ENCODE measurements at regions not wholly inside any gene's neighbourhood (a gene's known extent, or its start where the extent isn't known, plus 50 kb on each side); places are given as distances from the start of the nearest gene placed in this dataset.
A peak's percentile ranks its signal among the peaks of the same experiment; 100 is the strongest.

DNA sequence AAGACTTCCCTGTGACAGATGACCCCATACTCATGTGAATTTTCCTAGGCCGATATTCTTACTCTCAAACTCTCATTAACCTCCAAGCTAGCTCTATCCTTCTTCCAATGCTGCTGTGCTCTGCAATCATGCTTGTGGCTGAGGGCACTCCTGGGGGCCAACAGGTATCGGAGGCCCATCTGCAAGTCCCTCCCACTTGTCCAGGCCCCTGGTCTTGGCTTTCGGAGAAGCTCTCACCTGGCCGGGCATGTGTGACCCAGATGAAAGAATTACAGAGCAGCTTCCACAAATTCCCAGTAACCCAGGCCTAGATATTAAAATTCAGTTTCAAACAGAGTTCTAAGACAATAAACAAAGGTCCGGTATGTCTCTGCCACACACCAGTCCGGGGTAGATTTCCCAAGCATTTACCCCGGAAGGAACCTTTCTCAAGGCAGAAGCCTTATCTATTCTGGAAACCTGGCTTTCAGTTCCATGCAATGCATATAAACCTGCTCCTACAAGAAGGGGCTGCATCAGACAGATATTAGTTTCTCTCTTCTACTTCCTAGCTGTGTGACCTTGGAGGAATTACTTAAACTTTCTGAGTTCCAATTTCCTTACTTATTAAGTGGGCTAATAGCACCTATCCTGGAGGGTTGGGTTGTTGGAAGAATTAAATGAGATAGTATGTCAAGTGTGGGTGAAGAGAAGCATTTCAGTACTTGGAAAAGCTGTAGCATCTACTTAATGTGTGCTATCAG is 270.8 kb downstream of the PTTG2 start:
- DNase-seq (ENCODE audit: low spot score), result no peak

DNA sequence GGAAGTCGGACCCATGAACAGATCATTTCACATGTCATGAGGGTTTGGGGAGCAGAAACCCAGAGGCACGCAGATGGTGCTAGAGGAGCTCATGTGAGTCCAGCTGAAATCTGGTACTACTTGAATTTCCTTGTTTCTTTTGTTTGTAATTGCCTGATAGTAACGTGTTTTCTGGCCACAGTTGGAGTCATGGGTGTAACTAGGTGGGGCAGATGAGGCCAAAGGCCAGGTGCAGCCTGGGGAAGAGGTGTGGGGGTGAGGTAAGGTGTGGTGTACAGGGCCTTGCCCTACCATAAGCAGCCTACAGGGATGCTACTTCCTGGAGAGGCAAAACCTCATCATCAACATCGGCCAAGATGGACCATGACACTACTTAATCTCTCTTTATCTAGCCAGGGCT is 271.4 kb downstream of the PTTG2 start:
- peak; percentile 26 for DNase-seq (ENCODE audit: low spot score)

DNA sequence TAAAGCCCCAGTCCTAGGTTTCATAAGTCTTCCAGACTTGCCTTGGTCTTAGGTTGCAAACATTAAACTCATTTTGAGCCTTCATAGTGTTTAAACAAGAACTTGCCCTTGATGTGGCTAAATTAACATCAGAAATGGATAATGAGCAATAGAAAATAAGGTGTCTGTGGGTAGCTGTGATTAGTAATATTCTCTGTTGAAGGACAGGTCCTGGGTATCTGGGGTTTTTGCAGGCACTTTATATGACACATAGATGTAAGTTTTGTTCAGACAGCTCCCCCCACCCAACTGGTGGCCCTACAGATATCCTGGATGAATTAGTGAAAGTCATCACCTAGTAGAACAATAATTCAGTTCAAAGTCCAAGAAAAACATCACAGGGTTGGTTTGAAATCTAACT is 272.5 kb downstream of the PTTG2 start:
- DNase-seq (ENCODE audit: low spot score), result no peak

DNA sequence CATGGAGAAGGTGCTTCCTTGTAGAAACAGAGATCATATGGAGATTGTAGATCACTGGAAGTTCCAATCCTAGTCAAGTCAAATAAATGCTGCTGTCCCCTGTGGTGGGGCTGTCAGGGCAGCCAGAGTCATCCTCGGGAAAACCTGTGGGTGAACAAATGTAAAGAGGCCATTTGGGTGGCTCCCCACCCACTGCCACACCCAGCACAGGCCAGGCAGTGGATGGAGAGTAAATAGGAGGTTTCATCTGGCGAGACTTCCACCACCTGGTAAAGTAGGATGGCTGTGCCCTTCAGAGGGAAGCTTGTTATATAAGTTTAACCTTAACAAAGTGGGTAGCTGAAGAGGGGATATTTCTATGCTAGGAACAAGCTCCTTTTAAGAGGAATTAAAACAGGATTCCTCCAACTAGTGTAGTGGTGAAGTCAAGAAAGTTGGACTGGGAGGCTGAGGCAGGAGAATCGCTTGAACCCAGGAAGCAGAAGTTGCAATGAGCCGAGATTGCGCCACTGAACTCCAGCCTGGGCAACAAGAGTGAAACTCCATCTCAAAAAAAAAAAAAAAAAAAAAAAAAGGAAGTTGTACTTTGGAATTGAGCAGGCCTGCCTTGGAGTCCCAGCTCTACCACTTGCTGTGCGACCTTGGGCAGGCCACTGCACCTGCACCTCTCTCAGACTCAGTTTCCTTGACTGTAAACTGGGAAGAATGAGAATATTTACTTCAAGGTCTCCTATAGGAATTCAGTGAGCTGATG is 273.7 kb downstream of the PTTG2 start:
- no peak for DNase-seq (ENCODE audit: low spot score)

DNA sequence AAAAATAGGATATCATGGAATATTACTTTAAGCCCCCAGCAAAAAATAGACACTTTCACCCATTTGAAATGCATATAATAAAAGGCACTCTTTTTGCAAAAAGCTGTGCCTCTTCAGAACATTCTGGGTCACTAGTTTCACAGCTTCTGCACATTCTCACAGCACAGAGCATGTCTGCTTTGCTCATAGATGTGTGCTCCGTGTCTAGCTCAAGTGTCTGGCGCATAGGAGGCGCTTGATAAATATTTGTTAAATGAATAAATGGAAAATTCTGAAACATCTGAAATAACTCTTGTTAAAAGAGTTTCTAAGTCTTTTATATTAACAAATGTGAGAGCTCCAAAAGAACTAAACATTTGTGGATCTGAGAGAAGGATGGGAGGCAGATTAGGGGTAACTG is 275.2 kb downstream of the PTTG2 start:
- DNase-seq (ENCODE audit: low spot score), result no peak

DNA sequence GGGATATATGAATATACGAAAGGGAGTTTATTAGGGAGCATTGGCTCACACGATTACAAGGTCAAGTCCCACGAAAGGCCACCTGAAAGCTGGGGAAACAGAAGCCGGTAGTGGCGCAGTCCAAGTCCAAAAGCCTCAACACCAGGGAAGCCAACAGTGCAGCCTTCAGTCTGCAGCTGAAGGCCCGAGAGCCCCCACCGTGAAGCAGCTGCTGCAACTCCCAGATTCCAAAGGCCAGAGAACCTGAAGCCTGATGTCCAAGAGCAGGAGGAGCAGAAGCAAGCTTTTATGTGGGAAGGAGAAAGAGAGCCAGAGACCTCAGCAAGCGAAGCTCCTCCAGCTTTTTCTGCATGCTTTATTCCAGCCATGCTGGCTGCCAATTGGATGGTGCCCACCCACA is 275.8 kb downstream of the PTTG2 start:
- no peak for DNase-seq (ENCODE audit: low spot score)

DNA sequence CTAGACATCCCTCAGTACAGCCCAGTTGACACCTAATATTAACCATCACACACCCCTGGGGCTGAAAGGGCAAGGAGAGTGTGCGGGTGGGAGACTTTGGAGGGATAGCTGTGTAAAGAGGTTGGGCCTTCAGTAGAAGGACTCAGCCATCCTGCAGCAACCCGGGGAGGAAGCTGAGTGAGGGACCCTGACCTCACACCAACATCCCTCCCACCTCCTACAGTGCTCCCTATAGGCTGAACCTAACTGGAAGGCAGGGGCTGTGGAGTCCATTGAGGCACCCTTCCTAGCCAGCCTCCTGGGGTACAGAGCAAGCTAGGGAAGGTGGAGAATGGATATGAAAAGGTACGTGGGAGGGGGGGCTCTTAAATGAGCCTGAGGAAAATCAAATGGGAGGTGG is 276.3 kb downstream of the PTTG2 start:
- DNase-seq (ENCODE audit: low spot score), result no peak

DNA sequence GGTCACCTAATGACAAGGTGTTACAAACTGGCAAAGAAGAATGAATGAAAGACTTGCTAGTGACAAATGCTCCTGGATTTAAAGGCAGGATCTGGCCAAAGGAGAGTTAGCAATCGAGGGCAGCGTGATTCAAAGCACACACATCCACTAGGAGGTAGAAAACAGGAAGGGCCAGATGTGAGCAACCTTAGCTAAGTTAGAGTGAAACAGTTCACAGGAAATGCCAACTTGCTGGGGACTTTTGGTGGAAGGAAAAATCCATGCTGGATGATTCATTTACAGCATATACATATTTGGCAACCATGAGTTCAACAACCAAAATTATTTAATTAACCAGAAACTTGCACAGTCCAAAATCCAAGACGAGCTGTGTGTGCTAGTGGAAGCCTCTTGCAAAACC is 276.9 kb downstream of the PTTG2 start:
- no peak for DNase-seq (ENCODE audit: low spot score)

DNA sequence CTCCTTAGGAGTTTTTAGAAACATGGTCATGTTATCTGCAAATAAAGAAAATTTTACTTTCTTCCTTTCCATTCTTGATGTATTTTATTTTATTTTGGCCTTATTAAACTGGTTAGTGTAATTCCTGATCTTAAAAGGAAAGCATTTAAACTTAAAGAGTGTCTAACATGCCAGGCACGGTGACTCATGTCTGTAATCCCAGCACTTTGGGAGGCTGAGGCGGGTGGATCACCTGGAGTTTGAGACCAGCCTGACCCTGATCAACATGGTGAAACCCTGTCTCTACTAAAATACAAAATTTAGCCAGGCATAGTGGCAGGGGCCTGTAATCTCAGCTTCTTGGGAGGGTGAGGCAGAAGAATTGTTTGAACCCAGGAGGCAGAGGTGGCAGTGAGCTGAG is 281.3 kb downstream of the PTTG2 start:
- DNase-seq (ENCODE audit: low spot score), result no peak

DNA sequence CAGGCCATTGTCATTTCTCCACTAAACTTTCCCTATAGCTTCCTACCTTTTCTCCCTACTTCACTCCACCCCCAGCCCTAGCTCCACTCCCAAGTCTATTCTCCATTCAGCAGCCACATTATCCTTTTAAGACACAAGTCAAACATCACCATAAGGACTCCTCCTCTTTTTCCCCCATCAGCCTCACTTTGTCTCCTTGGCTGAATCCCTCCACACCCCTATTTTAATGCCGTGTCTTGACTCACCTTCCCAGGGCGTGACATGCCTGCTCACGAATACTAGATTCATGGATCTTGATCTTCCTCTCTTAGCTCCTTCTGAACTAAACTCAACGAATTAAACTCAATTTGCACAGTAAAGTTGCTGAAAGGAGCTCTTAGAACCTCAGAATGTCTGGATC is 281.9 kb downstream of the PTTG2 start:
- DNase-seq (ENCODE audit: low spot score), result no peak

DNA sequence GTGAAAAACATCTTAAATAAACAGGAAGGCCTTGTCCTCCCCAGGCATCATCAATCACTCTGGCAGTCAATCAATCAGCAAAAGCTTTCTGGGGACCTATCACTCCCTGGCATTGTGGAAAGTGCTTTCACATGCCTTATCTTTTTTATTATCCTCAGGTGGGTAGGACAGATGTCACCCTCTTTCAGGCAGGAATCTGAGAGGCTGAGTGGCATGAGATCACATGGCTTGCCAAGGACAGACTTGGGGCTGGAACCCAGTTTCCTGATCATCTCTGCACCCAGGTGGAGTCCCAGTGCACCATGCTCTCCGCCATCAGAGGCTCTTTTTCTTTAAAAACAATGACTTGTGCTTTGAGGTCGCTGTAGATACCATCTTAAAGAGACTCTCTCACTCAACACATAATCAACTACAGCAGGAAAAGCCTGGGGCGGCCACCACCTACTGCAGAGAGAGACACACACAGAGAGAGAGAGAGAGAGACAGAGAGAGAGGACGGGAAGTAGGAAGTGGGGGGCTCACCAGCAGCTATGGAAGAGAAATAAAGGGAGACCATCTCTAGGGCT is 282.7 kb downstream of the PTTG2 start:
- no peak for DNase-seq (ENCODE audit: low spot score)

DNA sequence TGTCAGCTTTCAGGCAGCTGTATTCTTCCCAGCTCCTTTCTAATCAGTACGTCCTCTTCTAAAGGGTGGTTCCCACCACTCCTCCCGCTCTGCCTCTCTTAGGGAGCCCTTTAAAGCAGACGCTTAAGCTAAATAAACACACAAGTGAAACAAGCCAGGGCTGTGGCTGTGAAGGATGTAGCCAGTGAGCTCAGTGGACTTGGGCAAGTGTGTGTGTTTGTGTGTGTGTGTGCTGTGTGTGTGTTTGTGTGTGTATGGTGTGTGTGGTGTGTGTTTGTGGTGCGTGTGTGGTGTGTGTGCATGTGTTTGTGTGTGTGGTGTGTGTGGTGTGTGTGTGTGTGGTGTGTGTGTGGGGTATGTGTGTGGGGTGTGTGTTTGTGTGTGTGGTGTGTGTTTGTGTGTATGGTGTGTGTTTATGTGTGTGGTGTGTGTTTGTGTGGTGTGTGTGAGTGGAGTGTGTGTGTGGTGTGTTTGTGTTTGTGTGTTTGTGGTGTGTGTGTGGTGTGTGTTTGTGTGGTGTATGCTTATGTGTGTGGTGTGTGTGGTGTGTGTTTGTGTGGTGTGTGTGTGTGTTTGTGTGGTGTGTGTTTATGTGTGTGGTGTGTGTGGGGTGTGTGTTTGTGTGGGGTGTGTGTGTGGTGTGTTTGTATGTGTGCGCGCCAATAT is 283.3 kb downstream of the PTTG2 start:
- no peak for DNase-seq (ENCODE audit: low spot score)

DNA sequence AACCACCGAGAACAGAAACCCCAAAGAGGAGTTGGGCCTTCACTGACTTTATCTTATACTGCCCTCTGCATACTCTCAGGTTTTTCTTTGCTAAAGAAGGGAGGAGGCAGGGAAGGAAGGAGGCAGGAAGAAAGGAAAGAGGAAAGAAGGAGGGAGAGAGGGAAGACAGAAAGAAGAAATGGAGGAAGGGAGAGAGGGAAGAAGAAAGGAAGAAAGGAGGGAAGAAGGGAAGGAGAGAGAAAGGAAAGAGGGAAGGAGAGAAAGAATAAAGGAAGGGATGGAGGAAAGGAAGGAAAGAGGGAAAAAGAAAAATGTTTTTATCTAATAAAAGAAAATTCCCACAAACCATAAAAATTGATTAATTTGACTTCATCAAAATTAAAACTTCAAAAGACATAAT is 294.6 kb downstream of the PTTG2 start:
- DNase-seq (ENCODE audit: low spot score), result no peak

DNA sequence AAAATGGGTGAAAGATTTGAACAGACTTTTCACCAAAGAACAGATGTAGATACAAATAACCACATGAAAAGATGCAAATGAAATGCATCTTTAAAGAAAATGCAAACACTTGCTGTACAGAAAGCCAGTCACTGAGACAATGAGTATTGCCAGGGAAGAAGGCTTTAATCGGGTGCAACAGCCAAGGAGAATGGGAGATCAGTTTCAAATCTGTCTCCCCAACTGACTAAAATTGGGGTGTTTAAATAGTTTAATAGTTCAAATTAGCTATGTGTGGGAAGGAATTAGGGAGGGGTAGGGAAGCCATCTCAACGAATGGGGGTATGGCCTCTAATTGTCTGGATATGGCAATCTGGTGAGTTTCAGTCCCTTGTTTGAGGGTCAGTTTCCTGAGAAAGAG is 295.4 kb downstream of the PTTG2 start:
- no peak for DNase-seq (ENCODE audit: low spot score)

DNA sequence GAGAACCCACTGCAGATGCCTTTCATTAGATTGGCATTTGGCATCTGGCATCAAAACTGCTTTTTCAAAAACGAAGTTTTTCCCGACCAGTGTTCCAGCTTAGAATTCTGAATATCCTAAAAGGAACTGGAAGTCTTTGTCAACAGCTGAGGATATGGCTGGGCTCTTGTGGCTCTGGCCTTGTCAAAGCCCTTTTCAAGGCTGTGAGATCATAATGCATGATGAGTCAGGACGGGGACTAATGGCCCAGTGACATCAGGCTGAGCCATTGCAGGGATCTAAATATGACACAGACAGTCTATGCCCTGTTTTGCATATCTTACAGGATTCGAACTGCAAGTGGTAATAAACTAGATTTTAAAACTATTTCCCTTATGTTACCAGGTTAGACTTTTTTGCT is 306.4 kb downstream of the PTTG2 start:
- peak; percentile 60 for DNase-seq (ENCODE audit: low spot score)

DNA sequence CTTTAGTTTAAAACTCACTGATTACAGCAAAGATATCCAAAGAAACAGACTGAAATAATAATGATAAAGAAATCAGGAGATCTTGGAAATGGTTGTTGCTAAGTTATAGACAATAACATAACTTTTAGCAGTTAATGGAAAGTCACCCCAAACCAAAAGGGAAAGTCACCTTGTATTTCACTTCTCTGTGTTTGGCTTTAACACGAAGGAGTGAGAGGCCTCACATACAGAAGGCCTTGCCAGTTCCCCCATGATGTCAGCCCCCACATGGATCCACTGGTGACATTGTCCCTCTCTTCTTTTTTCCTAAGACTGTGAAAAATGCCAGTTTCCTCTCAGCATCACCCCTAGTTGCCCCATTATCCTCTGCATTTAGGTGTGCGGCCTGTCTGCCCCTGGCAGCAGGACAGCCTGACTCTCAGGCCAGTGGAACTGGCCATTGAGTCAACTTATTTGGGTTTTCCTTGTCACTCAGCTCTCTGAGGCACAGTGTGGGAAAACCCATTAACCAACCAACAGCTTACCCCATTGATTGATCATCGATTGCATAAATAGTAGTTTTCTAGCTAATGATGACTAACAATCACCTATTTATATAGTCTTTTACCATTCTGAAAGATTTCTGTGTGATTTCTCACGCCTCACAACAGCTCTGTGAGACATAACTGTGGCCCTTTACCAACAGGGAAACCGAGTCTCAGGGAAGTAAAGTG is 308.1 kb downstream of the PTTG2 start:
- no peak for DNase-seq (ENCODE audit: low spot score)

DNA sequence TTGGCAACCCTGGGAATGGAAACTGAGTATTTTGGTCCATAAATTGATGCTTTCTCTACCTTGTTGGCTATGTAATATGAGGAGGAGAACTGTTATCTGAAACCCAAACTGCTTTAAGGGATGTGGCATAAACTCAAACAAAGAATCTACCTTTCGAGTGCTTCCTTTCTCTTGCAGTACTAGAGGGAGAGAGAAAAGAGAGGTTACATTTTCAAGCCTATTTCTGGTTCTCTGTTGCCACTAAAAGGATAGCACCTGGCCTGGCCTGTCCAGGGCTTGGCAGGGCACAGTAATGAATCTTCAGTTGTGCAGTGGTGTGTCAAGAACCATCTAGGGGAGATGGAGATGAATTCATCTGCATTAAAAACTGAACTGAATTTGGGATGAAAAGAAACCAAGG is 308.6 kb downstream of the PTTG2 start:
- no peak for DNase-seq (ENCODE audit: low spot score)

DNA sequence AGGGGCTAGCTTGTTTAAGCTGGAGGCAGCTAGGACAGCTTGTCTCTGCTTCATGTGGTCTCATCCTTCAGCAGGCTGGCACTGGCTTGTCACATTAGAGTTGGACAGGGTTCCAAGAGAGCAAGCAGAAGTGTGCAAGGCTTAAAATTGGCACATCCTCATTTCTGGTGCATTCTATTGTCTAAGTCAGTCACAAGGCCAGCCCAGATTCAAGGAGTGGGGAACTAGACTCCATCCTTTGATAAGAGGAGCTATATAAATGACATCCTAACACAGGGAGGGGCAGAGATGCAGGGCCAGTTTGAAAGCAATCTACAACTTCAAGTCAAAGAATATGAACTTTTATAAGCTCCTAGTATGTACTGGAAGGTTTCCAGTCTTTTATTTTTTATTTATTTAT is 313.2 kb downstream of the PTTG2 start:
- no peak for DNase-seq (ENCODE audit: low spot score)

DNA sequence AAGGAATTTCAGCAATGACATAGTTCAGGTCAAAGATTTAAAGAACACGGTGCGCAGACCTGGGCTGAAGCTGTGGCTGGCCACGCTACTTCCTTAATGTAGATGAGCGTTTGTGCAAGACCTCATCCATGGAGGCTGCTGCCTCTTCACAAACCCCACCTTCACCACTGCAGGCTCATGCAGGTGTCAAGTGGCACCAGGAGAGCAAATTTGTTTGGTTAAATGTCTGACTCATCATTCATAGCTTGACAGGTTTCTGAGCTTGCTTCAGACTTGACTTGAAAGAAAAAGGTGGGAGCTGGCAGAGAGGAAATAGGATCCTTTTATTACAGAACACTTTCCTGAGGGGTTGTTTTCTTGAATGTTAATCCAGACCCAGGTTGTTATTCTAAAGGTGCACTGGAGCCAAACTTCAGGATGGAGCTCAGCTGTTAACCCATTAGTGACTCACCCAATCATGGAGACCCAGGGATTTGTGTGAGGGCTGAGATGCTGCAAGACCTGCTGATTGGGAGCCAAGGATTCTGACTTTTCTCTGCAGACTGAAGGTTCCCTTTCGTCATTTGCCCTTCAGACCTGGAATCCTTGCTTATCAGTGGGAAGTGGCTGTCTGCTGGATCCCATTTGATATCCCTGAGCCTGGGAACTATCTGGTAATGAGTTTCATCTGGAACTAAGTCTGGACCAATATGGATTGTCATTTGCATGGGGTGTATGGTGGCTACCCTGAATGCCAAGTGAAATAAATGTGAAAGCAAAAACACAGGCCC is 315.3 kb downstream of the PTTG2 start:
- peak; percentile 76 for DNase-seq (ENCODE audit: low spot score)

DNA sequence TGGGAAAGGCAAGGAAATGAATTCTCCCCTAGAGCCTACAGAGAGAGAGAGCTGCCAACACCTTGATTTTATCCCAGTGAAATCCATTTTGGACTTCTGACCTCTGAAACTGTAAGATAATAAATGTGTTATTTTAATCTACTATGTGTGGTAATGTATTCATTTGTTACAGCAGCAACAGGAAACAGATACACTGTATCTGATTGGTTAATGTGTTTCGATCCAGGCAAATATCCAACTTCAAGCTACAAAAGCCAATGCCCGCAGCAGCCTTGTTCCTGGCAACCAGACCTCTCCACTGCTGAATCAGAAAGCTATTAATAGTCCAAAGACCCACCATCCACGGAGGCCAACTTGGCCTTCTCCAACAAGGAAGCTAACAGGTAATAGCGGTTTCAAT is 318.1 kb downstream of the PTTG2 start:
- DNase-seq (ENCODE audit: low spot score), result no peak

DNA sequence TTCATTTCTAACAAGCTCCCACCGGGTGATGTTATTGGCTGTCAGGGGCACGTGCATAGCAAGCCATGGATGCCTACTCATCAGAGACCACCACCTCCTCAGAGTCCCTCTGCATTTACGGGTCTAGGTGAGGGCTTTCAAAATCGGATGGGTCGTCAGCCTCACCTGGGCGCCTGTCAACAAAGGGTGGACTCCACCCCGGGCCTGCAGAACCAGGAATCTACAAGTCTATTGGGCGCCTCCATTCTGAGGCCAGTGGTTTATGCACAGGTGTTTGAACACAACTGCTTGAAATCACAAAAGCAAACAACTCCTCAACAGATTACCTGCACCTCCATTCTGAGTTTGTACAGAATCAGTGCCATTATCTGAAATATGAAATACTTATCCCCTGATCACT is 318.9 kb downstream of the PTTG2 start:
- peak; percentile 6 for DNase-seq (ENCODE audit: low spot score)

Data from SW480 (cell line).